Ishikawa (cell line): ENCODE measurements at regions not wholly inside any gene's neighbourhood (a gene's known extent, or its start where the extent isn't known, plus 50 kb on each side); places are given as distances from the start of the nearest gene placed in this dataset.

Experiments used
- CEBPB ChIP-seq: IDR thresholded peaks from 2 replicates; pipeline ENCODE4 v1.6.1; 2012
- CREB1 ChIP-seq: IDR thresholded peaks from 2 replicates; pipeline ENCODE4 v1.6.1; 2012; ENCODE audit warnings: low read depth
- EGR1 ChIP-seq: IDR thresholded peaks from 2 replicates; pipeline ENCODE4 v1.6.1; 2012
- EP300 ChIP-seq: IDR thresholded peaks from 2 replicates; pipeline ENCODE4 v1.6.1; 2012; ENCODE audit warnings: borderline replicate concordance
- FOXM1 ChIP-seq: IDR thresholded peaks from 2 replicates; pipeline ENCODE4 v1.6.1; 2012; ENCODE audit warnings: low read depth, borderline replicate concordance
- NFIC ChIP-seq: IDR thresholded peaks from 2 replicates; pipeline ENCODE4 v1.6.1; 2012
- RAD21 ChIP-seq: IDR thresholded peaks from 2 replicates; pipeline ENCODE4 v1.6.1; 2012; ENCODE audit warnings: low read depth
- REST ChIP-seq: IDR thresholded peaks from 2 replicates; pipeline ENCODE4 v1.6.1; 2012; ENCODE audit warnings: low read depth, mild to moderate bottlenecking
- TAF1 ChIP-seq: IDR thresholded peaks from 2 replicates; pipeline ENCODE4 v1.6.1; 2012; ENCODE audit warnings: low read depth, mild to moderate bottlenecking
- TCF12 ChIP-seq: IDR thresholded peaks from 2 replicates; pipeline ENCODE4 v1.6.1; 2012; ENCODE audit warnings: low read depth
- TEAD4 ChIP-seq: IDR thresholded peaks from 2 replicates; pipeline ENCODE4 v1.6.1; 2012
- YY1 ChIP-seq: IDR thresholded peaks from 2 replicates; pipeline ENCODE4 v1.6.1; 2012; ENCODE audit warnings: low read depth
- ZBTB7A ChIP-seq: IDR thresholded peaks from 2 replicates; pipeline ENCODE4 v1.6.1; 2012; ENCODE audit warnings: low read depth
- TF ChIP-seq, protein P1 (sequence below): IDR thresholded peaks from 2 replicates; pipeline ENCODE4 v1.6.1; 2012
- TF ChIP-seq, protein P2 (sequence below): IDR thresholded peaks from 2 replicates; pipeline ENCODE4 v1.6.1; 2012

- TF ChIP-seq YY1, result no peak
- TF ChIP-seq NFIC, result no peak
- TF ChIP-seq EGR1, result no peak
- TF ChIP-seq CEBPB, result no peak
- TF ChIP-seq REST, result no peak
- no peak for TF ChIP-seq CREB1
- TF ChIP-seq TCF12, result no peak
- no peak for TF ChIP-seq EP300
- no peak for TF ChIP-seq RAD21
- TF ChIP-seq TAF1, result no peak
Observed at GRCh38 chr14:103195828-103196615, 72.8 kb downstream of the TNFAIP2 start.

- TF ChIP-seq TEAD4 (no peak), YY1 (no peak), CREB1 (no peak), ZBTB7A (no peak), TAF1 (no peak), REST (no peak), CEBPB (no peak), EGR1 (no peak)
- TF ChIP-seq, protein P1, sequence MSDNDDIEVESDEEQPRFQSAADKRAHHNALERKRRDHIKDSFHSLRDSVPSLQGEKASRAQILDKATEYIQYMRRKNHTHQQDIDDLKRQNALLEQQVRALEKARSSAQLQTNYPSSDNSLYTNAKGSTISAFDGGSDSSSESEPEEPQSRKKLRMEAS, result no peak
Observed at GRCh38 chr14:103196716-103197115, 73.5 kb downstream of the TNFAIP2 start.

- TF ChIP-seq, protein P1, result peak; percentile 40; the same call in 1 of the 2 replicates
- TF ChIP-seq CEBPB (peak; percentile 97), RAD21 (no peak), TCF12 (peak; percentile 49; the same call in 1 of the 2 replicates), ZBTB7A (0 out of 2 replicates have a peak, but pooled peaks have one; percentile 43), NFIC (peak; percentile 17; the same call in 1 of the 2 replicates)
Observed at GRCh38 chr14:103198131-103199105, 75.2 kb downstream of the TNFAIP2 start.

DNA sequence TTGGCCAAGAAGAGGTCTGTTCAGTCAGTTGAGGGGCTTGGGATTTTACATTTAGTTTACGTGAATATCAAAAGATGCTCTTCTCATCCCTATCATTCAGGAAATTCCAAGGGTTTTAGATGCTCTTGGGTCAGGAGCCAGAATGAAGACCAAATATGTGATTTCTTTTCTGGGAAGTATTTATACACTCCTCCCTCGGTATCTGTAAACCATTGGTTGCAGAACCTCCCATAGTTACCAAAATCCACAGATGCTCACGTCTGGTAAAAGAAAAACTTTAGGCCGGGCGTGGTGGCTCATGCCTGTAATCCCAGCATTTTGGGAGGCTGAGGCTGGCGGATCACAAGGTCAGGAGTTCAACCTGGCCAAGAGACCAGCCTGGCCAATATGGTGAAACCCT is 75.9 kb downstream of the TNFAIP2 start:
- TF ChIP-seq TCF12 (no peak), CEBPB (no peak), YY1 (no peak), RAD21 (no peak), TEAD4 (no peak), EGR1 (no peak), ZBTB7A (no peak), TAF1 (no peak), FOXM1 (no peak), CREB1 (no peak), REST (no peak), NFIC (no peak), EP300 (no peak)
- TF ChIP-seq, protein P2, sequence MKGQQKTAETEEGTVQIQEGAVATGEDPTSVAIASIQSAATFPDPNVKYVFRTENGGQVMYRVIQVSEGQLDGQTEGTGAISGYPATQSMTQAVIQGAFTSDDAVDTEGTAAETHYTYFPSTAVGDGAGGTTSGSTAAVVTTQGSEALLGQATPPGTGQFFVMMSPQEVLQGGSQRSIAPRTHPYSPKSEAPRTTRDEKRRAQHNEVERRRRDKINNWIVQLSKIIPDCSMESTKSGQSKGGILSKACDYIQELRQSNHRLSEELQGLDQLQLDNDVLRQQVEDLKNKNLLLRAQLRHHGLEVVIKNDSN, result no peak
- TF ChIP-seq, protein P1, result no peak
